H9 (cell line): ENCODE measurements at regions not wholly inside any gene's neighbourhood (a gene's known extent, or its start where the extent isn't known, plus 50 kb on each side); places are given as distances from the start of the nearest gene placed in this dataset.

ENCODE experiments used
- DNase-seq: peaks from one replicate; pipeline ENCODE4 v3.0.0-alpha.2; 2017
- H2AFZ ChIP-seq: one replicate; pipeline ENCODE4 v1.6.1; 2013; ENCODE audit warnings: mild to moderate bottlenecking, low read length, control low read depth, moderate library complexity
- H2AK5ac ChIP-seq: 2 replicates; pipeline ENCODE4 v1.6.1; 2013; ENCODE audit warnings: low read length, control low read depth, mixed read lengths; ENCODE audit not compliant: insufficient read length
- H2BK120ac ChIP-seq: one replicate; pipeline ENCODE4 v1.6.1; 2013; ENCODE audit warnings: low read depth, mild to moderate bottlenecking, low read length, control low read depth, inconsistent platforms; ENCODE audit not compliant: poor library complexity, severe bottlenecking
- H2BK12ac ChIP-seq: 2 replicates; pipeline ENCODE4 v1.6.1; 2013; ENCODE audit warnings: low read length, control low read depth, mixed read lengths, low read depth; ENCODE audit not compliant: insufficient read length
- H2BK15ac ChIP-seq: 2 replicates; pipeline ENCODE4 v1.6.1; 2013; ENCODE audit warnings: low read depth, low read length, control low read depth
- H2BK20ac ChIP-seq: one replicate; pipeline ENCODE4 v1.6.1; 2013; ENCODE audit warnings: low read depth, mild to moderate bottlenecking, low read length, control low read depth, inconsistent platforms; ENCODE audit not compliant: poor library complexity, severe bottlenecking
- H2BK5ac ChIP-seq: 2 replicates; pipeline ENCODE4 v1.6.1; 2013; ENCODE audit warnings: low read length, control low read depth, mixed read lengths; ENCODE audit not compliant: insufficient read length
- H3K14ac ChIP-seq: 2 replicates; pipeline ENCODE4 v1.6.1; 2013; ENCODE audit warnings: low read length, control low read depth; ENCODE audit not compliant: insufficient read depth
- H3K18ac ChIP-seq: 2 replicates; pipeline ENCODE4 v1.6.1; 2013; ENCODE audit warnings: low read depth, mild to moderate bottlenecking, mixed read lengths, low read length, control low read depth; ENCODE audit not compliant: insufficient read length
- H3K23ac ChIP-seq: 2 replicates; pipeline ENCODE4 v1.6.1; 2013; ENCODE audit warnings: low read length, control low read depth, mixed read lengths, low read depth; ENCODE audit not compliant: insufficient read length
- H3K23me2 ChIP-seq: 2 replicates; pipeline ENCODE4 v1.6.1; 2013; ENCODE audit warnings: low read depth, mild to moderate bottlenecking, mixed read lengths, low read length, control low read depth; ENCODE audit not compliant: insufficient read length, poor library complexity, severe bottlenecking
- H3K27ac ChIP-seq: 2 replicates; pipeline ENCODE4 v1.5.1; 2013; ENCODE audit warnings: low read length, control low read depth, mixed read lengths, low read depth; ENCODE audit not compliant: insufficient read length
- H3K27me3 ChIP-seq: 2 replicates; pipeline ENCODE4 v1.6.1; 2013; ENCODE audit warnings: low read length, control low read depth, inconsistent platforms; ENCODE audit not compliant: insufficient read depth
- H3K4ac ChIP-seq: 2 replicates; pipeline ENCODE4 v1.6.1; 2013; ENCODE audit warnings: low read depth, mild to moderate bottlenecking, control low read depth, inconsistent platforms, low read length, moderate library complexity
- H3K4me1 ChIP-seq: 2 replicates; pipeline ENCODE4 v1.6.1; 2013; ENCODE audit warnings: low read length, control low read depth, inconsistent platforms; ENCODE audit not compliant: insufficient read depth
- H3K4me2 ChIP-seq: 2 replicates; pipeline ENCODE4 v1.6.1; 2013; ENCODE audit warnings: low read length, control low read depth, mixed read lengths; ENCODE audit not compliant: insufficient read length, insufficient read depth
- H3K56ac ChIP-seq: 2 replicates; pipeline ENCODE4 v1.6.1; 2013; ENCODE audit warnings: low read depth, mild to moderate bottlenecking, mixed read lengths, low read length, control low read depth; ENCODE audit not compliant: insufficient read length
- H3K79me1 ChIP-seq: 2 replicates; pipeline ENCODE4 v1.6.1; 2013; ENCODE audit warnings: low read depth, mild to moderate bottlenecking, moderate library complexity, low read length, control low read depth, inconsistent platforms; ENCODE audit not compliant: insufficient read depth, poor library complexity, severe bottlenecking
- H3K79me2 ChIP-seq: 2 replicates; pipeline ENCODE4 v1.6.1; 2013; ENCODE audit warnings: low read length, control low read depth, inconsistent platforms; ENCODE audit not compliant: insufficient read depth
- H3K9ac ChIP-seq: 2 replicates; pipeline ENCODE4 v1.6.1; 2013; ENCODE audit warnings: low read length, control low read depth, mixed read lengths; ENCODE audit not compliant: insufficient read length; ENCODE audit errors: extremely low read depth
- H3K9me3 ChIP-seq: one replicate; pipeline ENCODE4 v1.6.1; 2013; ENCODE audit warnings: low read depth, low read length, inconsistent platforms; ENCODE audit not compliant: control insufficient read depth
- H3T11ph ChIP-seq: one replicate; pipeline ENCODE4 v1.6.1; 2013; ENCODE audit warnings: mild to moderate bottlenecking, low read length, control low read depth, inconsistent platforms
- H4K20me1 ChIP-seq: one replicate; pipeline ENCODE4 v1.6.1; 2013; ENCODE audit not compliant: control insufficient read depth, insufficient read length, insufficient read depth
- H4K5ac ChIP-seq: 2 replicates; pipeline ENCODE4 v1.6.1; 2013; ENCODE audit warnings: low read depth, mild to moderate bottlenecking, mixed read lengths, low read length, control low read depth; ENCODE audit not compliant: insufficient read length
- H4K8ac ChIP-seq: replicated peaks from 2 replicates; pipeline ENCODE4 v1.6.1; 2013; ENCODE audit warnings: low read length, control low read depth, mixed read lengths, low read depth; ENCODE audit not compliant: insufficient read length
- H4K91ac ChIP-seq: 2 replicates; pipeline ENCODE4 v1.6.1; 2013; ENCODE audit warnings: low read depth, mild to moderate bottlenecking, moderate library complexity, mixed read lengths, low read length, control low read depth; ENCODE audit not compliant: insufficient read length
- H3K27ac Mint-ChIP-seq, 3 experiments: 2 replicates in 2 of 3; 3 replicates in 1 of 3; pipeline ENCODE4 v1.8.0; 2020 to 2021; ENCODE audit warnings: mixed read lengths in 3 of 3, mild to moderate bottlenecking in 1 of 3, moderate library complexity in 1 of 3
- H3K27me3 Mint-ChIP-seq: 2 replicates; pipeline ENCODE4 v1.8.0; 2021; ENCODE audit warnings: low read depth, mild to moderate bottlenecking, moderate library complexity, mixed read lengths
- H3K36me3 Mint-ChIP-seq, 3 experiments: 2 replicates in 2 of 3; 3 replicates in 1 of 3; pipeline ENCODE4 v1.8.0; 2020 to 2021; ENCODE audit warnings: low read depth in 3 of 3, mixed read lengths in 3 of 3; ENCODE audit not compliant: insufficient read depth in 1 of 3
- H3K4me1 Mint-ChIP-seq, 2 experiments: 2 replicates each; pipeline ENCODE4 v1.8.0; 2020; ENCODE audit warnings: mixed read lengths in 2 of 2
- H3K4me3 Mint-ChIP-seq, 2 experiments: 2 replicates in 1 of 2; 3 replicates in 1 of 2; pipeline ENCODE4 v1.8.0; 2020 to 2021; ENCODE audit warnings: mild to moderate bottlenecking in 2 of 2, mixed read lengths in 2 of 2, moderate library complexity in 1 of 2
- H3K9me3 Mint-ChIP-seq, 2 experiments: 2 replicates in 1 of 2; 3 replicates in 1 of 2; pipeline ENCODE4 v1.8.0; 2020; ENCODE audit warnings: mild to moderate bottlenecking in 2 of 2, mixed read lengths in 2 of 2, moderate library complexity in 1 of 2
- WGBS: extraction: QIAGEN DNeasy Blood & Tissue Kit; methylation state at CpG from one replicate; pipeline ENCODE4 v1.1.7; 2013; ENCODE audit warnings: missing lambda C conversion rate, low lambda C conversion rate, mixed read lengths; ENCODE audit not compliant: insufficient read length; ENCODE audit errors: extremely low coverage; 5-methylcytosine and 5-hydroxymethylcytosine counted together
- TF ChIP-seq, protein P1 (sequence below): fragments of 200-600 bp; sonication (generic); conservative IDR thresholded peaks from 3 replicates; pipeline ENCODE4 v1.8.0; 2021; ENCODE audit warnings: antibody characterized with exemption, mild to moderate bottlenecking

DNA sequence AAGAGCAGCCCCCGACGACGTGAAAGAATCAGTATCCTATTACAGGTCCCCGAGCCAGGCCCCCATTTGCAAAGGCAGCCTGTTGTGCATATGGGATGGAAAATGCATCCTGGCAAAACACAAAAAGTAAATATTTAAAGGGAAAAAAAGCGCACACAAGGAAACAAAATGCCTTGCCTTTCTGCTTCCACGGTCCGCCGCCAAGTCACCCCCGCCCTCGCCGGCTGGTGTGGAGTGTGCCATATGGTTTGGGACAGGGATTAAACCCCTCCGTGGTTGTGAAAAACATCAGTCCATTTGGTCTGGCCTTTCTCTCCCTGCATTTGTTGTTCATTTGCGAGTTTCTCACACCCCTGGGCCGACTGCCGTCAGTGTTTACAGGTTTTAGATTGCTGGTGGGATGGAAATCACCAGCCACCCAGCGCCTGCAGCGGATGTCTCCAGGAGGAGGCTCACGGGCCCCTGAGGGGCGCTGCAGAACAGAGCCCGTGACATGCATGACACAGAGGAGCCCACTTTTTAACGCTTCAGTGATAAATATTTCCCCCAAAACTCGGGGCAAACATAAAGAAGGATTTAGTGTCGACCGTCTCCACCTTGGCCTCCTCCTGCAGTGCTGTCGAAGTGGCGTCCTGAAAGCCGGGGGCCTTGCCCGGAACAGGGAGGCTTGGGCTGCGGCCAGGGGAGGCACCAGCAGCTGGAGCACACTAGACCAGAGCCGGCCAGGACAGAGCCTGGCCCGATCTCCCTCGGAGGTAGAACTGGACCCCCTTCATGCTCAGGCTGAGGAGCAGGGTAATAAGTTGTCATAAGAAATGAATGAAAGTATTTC lies 161.5 kb downstream of the HSD17B3 start:
- Histone ChIP-seq H2BK120ac (no peak overlapping the region), H3K79me2 (no peaks in the 10 kb centered on the region), H2BK15ac (no peak overlapping the region), H3K27me3 (no peaks in the 10 kb centered on the region), H4K91ac (no peak overlapping the region), H3K4me2 (no peak overlapping the region), H3K18ac (no peak overlapping the region), H3K4ac (no peak overlapping the region), H3K23me2 (no peaks in the 10 kb centered on the region), H3K9me3 (no peaks in the 10 kb centered on the region), H2BK20ac (no peak overlapping the region), H3K79me1 (no peaks in the 10 kb centered on the region), H3K56ac (no peak overlapping the region), H3K27ac (no peak overlapping the region), H2BK12ac (no peak overlapping the region), H2BK5ac (no peak overlapping the region), H4K5ac (no peak overlapping the region), H3K23ac (no peak overlapping the region), H4K20me1 (no peaks in the 10 kb centered on the region), H3K4me1 (peaks cover 4% of the 10 kb centered on the region; the same call in 1 of the 2 replicates), H3K14ac (no peak overlapping the region), H3T11ph (no peak overlapping the region), H2AK5ac (no peak overlapping the region), H2AFZ (no peak overlapping the region), H4K8ac (no peak overlapping the region), H3K9ac (no peak overlapping the region)
- Mint-ChIP-seq H3K36me3 (no peaks in the 10 kb centered on the region), H3K27ac (peak overlapping the region; percentile 19 to 50 (median 32); a peak in 3 of 7 replicates), H3K9me3 (no peaks in the 10 kb centered on the region), H3K27me3 (no peaks in the 10 kb centered on the region), H3K4me1 (peaks cover 27 to 31% of the 10 kb centered on the region in 2 experiments), H3K4me3 (no peak overlapping the region; a peak in 1 of 5 replicates)
- peak; percentile 53 for DNase-seq
- TF ChIP-seq, protein P1, sequence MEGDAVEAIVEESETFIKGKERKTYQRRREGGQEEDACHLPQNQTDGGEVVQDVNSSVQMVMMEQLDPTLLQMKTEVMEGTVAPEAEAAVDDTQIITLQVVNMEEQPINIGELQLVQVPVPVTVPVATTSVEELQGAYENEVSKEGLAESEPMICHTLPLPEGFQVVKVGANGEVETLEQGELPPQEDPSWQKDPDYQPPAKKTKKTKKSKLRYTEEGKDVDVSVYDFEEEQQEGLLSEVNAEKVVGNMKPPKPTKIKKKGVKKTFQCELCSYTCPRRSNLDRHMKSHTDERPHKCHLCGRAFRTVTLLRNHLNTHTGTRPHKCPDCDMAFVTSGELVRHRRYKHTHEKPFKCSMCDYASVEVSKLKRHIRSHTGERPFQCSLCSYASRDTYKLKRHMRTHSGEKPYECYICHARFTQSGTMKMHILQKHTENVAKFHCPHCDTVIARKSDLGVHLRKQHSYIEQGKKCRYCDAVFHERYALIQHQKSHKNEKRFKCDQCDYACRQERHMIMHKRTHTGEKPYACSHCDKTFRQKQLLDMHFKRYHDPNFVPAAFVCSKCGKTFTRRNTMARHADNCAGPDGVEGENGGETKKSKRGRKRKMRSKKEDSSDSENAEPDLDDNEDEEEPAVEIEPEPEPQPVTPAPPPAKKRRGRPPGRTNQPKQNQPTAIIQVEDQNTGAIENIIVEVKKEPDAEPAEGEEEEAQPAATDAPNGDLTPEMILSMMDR: no peak
- WGBS: no CpG with 5 or more reads among the region's 32 CpGs
